BJ (cell line): ENCODE measurements at regions not wholly inside any gene's neighbourhood (a gene's known extent, or its start where the extent isn't known, plus 50 kb on each side); places are given as distances from the start of the nearest gene placed in this dataset.

ENCODE experiments used
- CTCF ChIA-PET: fragments of 350-600 bp; formaldehyde crosslinking; extraction: SDS; loops from one replicate; lab custom pipeline; 2021; ENCODE audit warnings: antibody characterized with exemption, inconsistent platforms; lab: Yijun Ruan, JAX
- POLR2A ChIA-PET: fragments of 300-600 bp; sonication (Branson Sonifier 250); formaldehyde crosslinking; extraction: SDS; loops from one replicate; lab custom pipeline; 2021; ENCODE audit warnings: antibody characterized with exemption; lab: Charles Lee
- DNase-seq: peaks from one replicate; pipeline ENCODE4 v3.0.0-alpha.2; 2011; ENCODE audit warnings: low read depth
- H3K27me3 ChIP-seq: 2 replicates; pipeline ENCODE4 v1.6.0; 2011; ENCODE audit warnings: low read length; ENCODE audit not compliant: control insufficient read depth, insufficient read depth
- H3K36me3 ChIP-seq: 2 replicates; pipeline ENCODE4 v1.5.1; 2011; ENCODE audit warnings: low read length; ENCODE audit not compliant: control insufficient read depth, insufficient read depth
- H3K4me3 ChIP-seq: 2 replicates; pipeline ENCODE4 v1.5.1; 2011; ENCODE audit warnings: low read depth, mild to moderate bottlenecking, control low read depth, low read length
- CTCF ChIP-seq: IDR thresholded peaks from 2 replicates; pipeline ENCODE4 v1.5.1; 2011; ENCODE audit warnings: low read depth, mild to moderate bottlenecking, control low read depth, inconsistent platforms, low read length, moderate library complexity; ENCODE audit not compliant: insufficient read depth

GRCh38 chr1:81484284-81484683 is 316.4 kb upstream of the ADGRL2 start:
- no peaks in the 10 kb centered on the region for H3K27me3 ChIP-seq
- no peak for DNase-seq
- no peaks in the 10 kb centered on the region for H3K36me3 ChIP-seq
- TF ChIP-seq CTCF, result no peak
- ChIA-PET CTCF (no interaction called here), POLR2A (no interaction called here)
- no peak overlapping the region for H3K4me3 ChIP-seq

GRCh38 chr1:81478219-81478618 is 322.5 kb upstream of the ADGRL2 start:
- ChIA-PET POLR2A (no interaction called here), CTCF (no interaction called here)
- no peak overlapping the region for H3K4me3 ChIP-seq
- H3K27me3 ChIP-seq, result no peaks in the 10 kb centered on the region
- TF ChIP-seq CTCF, result no peak
- no peak for DNase-seq
- no peaks in the 10 kb centered on the region for H3K36me3 ChIP-seq

- Histone ChIP-seq H3K27me3 (no peaks in the 10 kb centered on the region), H3K36me3 (no peaks in the 10 kb centered on the region), H3K4me3 (no peak overlapping the region)
- no peak for DNase-seq
- CTCF ChIA-PET, result no interaction called here
- POLR2A ChIA-PET, result no interaction called here
- no peak for TF ChIP-seq CTCF
Measured at GRCh38 chr1:81477710-81478109, 323.0 kb upstream of the ADGRL2 start.

- no peak for DNase-seq
- Histone ChIP-seq H3K36me3 (no peaks in the 10 kb centered on the region), H3K4me3 (no peak overlapping the region), H3K27me3 (no peaks in the 10 kb centered on the region)
- TF ChIP-seq CTCF, result no peak
- ChIA-PET POLR2A (no interaction called here), CTCF (interaction anchor here (0.6 kb wide), 1 partner anchor 14 kb away, joined by 3 read pairs; no protein-coding TSS in a partner anchor)
Measured at GRCh38 chr1:81472387-81472786, 328.3 kb upstream of the ADGRL2 start.

- Histone ChIP-seq H3K27me3 (no peaks in the 10 kb centered on the region), H3K36me3 (no peaks in the 10 kb centered on the region), H3K4me3 (no peak overlapping the region)
- TF ChIP-seq CTCF, result no peak
- POLR2A ChIA-PET, result no interaction called here
- CTCF ChIA-PET, result no interaction called here
- no peak for DNase-seq
Measured at GRCh38 chr1:81471255-81471654, 329.5 kb upstream of the ADGRL2 start.
